ENCODE measurements at regions not wholly inside any gene's neighbourhood (a gene's known extent, or its start where the extent isn't known, plus 50 kb on each side); places are given as distances from the start of the nearest gene placed in this dataset.
"Not testable (repeated sequence)": the region's sequence is repeated elsewhere in the genome, so short reads cannot be mapped to it uniquely, and the experiment has no call there.

DNA sequence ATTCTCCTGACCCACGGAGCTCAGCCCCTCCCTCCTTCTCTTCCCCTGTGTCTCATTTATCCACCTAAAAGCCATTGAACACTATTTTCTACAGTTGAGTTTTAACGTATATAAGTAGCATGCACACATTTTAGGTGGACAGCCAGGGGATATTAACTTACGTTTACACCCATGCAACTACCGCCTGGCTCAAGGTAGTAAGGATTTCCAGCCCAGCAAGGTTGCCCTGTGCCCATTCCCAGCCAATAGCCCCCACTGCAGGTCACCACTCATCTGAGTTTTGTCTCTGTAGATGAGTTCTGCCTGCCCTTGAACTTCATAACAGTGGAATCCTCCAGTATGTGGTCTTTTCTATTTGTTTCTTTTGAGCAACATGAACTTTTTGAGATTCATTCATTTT lies 65.4 kb downstream of the SMIM38 start:
- TF ChIP-seq EZH2phosphoT487 (IDR thresholded peaks at IDR 0.05; ENCODE audit: borderline replicate concordance) (no peak), FOSL1 (IDR thresholded peaks at IDR 0.05; ENCODE audit: low read depth) (no peak), EZH2 (IDR thresholded peaks at IDR 0.05) (no peak), ZFX (IDR thresholded peaks at IDR 0.05) (no peak), EGR1 (IDR thresholded peaks at IDR 0.05; ENCODE audit: low read depth) (no peak), CBX3 (IDR thresholded peaks at IDR 0.05; ENCODE audit: low read depth) (no peak), ELF1 (IDR thresholded peaks at IDR 0.05; ENCODE audit: borderline replicate concordance, low read depth) (no peak), SP1 (IDR thresholded peaks at IDR 0.05; ENCODE audit: low read depth) (no peak), RAD21 (IDR thresholded peaks at IDR 0.05; ENCODE audit: low read depth) (no peak), SIN3A (IDR thresholded peaks at IDR 0.05; ENCODE audit: low read depth) (no peak), POLR2A (IDR thresholded peaks at IDR 0.05; ENCODE audit: borderline replicate concordance, extremely low read depth, insufficient read depth, insufficient read length) (no peak), CEBPB (IDR thresholded peaks at IDR 0.05; ENCODE audit: low read depth) (no peak), POLR2AphosphoS5 (IDR thresholded peaks at IDR 0.05; ENCODE audit: low read depth, low read length) (no peak), JUND (IDR thresholded peaks at IDR 0.05) (no peak), SRF (IDR thresholded peaks at IDR 0.05; ENCODE audit: low read depth) (no peak), TCF7L2 (IDR thresholded peaks at IDR 0.05; ENCODE audit: borderline replicate concordance, extremely low read depth, insufficient read depth, insufficient read length) (no peak), ZNF274 (IDR thresholded peaks at IDR 0.05; ENCODE audit: low read depth, low read length) (no peak)
- TF ChIP-seq, protein P1, sequence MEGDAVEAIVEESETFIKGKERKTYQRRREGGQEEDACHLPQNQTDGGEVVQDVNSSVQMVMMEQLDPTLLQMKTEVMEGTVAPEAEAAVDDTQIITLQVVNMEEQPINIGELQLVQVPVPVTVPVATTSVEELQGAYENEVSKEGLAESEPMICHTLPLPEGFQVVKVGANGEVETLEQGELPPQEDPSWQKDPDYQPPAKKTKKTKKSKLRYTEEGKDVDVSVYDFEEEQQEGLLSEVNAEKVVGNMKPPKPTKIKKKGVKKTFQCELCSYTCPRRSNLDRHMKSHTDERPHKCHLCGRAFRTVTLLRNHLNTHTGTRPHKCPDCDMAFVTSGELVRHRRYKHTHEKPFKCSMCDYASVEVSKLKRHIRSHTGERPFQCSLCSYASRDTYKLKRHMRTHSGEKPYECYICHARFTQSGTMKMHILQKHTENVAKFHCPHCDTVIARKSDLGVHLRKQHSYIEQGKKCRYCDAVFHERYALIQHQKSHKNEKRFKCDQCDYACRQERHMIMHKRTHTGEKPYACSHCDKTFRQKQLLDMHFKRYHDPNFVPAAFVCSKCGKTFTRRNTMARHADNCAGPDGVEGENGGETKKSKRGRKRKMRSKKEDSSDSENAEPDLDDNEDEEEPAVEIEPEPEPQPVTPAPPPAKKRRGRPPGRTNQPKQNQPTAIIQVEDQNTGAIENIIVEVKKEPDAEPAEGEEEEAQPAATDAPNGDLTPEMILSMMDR (IDR thresholded peaks at IDR 0.05 in 2 of 3, conservative IDR thresholded peaks at IDR 0.05 in 1 of 3; ENCODE audit: borderline replicate concordance in 1 of 3, insufficient read depth in 1 of 3, low read depth in 2 of 3, low read length in 2 of 3), result no peak
- TF ChIP-seq, protein P2, sequence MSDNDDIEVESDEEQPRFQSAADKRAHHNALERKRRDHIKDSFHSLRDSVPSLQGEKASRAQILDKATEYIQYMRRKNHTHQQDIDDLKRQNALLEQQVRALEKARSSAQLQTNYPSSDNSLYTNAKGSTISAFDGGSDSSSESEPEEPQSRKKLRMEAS (IDR thresholded peaks at IDR 0.05), result no peak
- TF ChIP-seq, protein P3, sequence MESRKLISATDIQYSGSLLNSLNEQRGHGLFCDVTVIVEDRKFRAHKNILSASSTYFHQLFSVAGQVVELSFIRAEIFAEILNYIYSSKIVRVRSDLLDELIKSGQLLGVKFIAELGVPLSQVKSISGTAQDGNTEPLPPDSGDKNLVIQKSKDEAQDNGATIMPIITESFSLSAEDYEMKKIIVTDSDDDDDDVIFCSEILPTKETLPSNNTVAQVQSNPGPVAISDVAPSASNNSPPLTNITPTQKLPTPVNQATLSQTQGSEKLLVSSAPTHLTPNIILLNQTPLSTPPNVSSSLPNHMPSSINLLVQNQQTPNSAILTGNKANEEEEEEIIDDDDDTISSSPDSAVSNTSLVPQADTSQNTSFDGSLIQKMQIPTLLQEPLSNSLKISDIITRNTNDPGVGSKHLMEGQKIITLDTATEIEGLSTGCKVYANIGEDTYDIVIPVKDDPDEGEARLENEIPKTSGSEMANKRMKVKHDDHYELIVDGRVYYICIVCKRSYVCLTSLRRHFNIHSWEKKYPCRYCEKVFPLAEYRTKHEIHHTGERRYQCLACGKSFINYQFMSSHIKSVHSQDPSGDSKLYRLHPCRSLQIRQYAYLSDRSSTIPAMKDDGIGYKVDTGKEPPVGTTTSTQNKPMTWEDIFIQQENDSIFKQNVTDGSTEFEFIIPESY (IDR thresholded peaks at IDR 0.05; ENCODE audit: extremely low read depth, insufficient replicate concordance, low read length), result no peak
- Histone ChIP-seq H3K4me3 (replicated peaks in 1 of 2; ENCODE audit: low read depth in 1 of 2, low read length in 2 of 2) (no peak overlapping the region), H3K9me3 (ENCODE audit: control insufficient read depth in 1 of 2, insufficient read depth in 1 of 2, low read depth in 1 of 2, low read length in 2 of 2) (no peaks in the 10 kb centered on the region), H3K9me2 (ENCODE audit: insufficient read depth) (no peaks in the 10 kb centered on the region), H3K27ac (ENCODE audit: low read depth, low read length) (no peak overlapping the region), H3K4me1 (ENCODE audit: control insufficient read depth in 1 of 2, insufficient read depth in 2 of 2, low read length in 2 of 2) (peaks cover 3 to 11% of the 10 kb centered on the region in 2 experiments; a peak in 2 of 4 replicates), H3K36me3 (ENCODE audit: control insufficient read depth in 1 of 2, insufficient read depth in 2 of 2, low read length in 2 of 2) (no peaks in the 10 kb centered on the region), H3K27me3 (ENCODE audit: insufficient read depth, low read length) (no peaks in the 10 kb centered on the region), H4K20me1 (ENCODE audit: insufficient read depth) (no peaks in the 10 kb centered on the region), H3K4me2 (ENCODE audit: low read length) (no peak overlapping the region), H3K79me2 (ENCODE audit: insufficient read depth, low read length) (no peaks in the 10 kb centered on the region), H2AFZ (ENCODE audit: low read depth, low read length, poor library complexity, severe bottlenecking) (no peak overlapping the region), H3K9ac (ENCODE audit: low read length) (no peak overlapping the region)
- no peak for DNase-seq (ENCODE audit: low read depth, low spot score)
- CTCF ChIA-PET, result no interaction called here
- ATAC-seq, result no peak
- POLR2A ChIA-PET, result no interaction called here
- no TSS peak for BruUV-seq (replicated peaks)
- intact Hi-C loops (cut with micrococcal nuclease), result no loop called here
- RAD21 ChIA-PET (ENCODE audit: low non-redundant PET in 1 of 2, low total read pairs in 2 of 2, uncharacterized antibody in 2 of 2, unreplicated experiment in 2 of 2), result no interaction called here

DNA sequence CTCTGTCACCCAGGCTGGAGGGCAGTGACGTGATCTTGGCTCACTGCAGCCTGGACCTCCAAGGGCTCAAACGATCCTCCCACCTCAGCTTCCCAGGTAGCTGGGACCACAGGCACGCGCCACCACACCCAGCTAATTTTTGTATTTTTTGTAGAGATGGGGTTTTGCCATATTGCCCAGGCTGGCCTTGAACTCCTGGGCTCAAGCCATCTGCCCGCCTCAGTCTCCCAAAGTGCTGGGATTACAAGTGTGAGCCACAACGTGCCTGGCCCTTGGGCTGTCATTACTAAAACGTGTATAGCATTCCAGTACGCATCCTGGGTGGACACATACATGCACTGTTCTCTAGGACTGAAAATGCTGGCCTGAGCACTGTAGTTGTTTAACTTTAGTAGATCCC lies 65.9 kb downstream of the SMIM38 start:
- H3K27ac ChIP-seq (ENCODE audit: low read depth, low read length); H4K20me1 ChIP-seq (ENCODE audit: insufficient read depth); intact Hi-C loops (cut with micrococcal nuclease); H3K9ac ChIP-seq (ENCODE audit: low read length); H3K27me3 ChIP-seq (ENCODE audit: insufficient read depth, low read length); ATAC-seq; H3K79me2 ChIP-seq (ENCODE audit: insufficient read depth, low read length); H2AFZ ChIP-seq (ENCODE audit: low read depth, low read length, poor library complexity, severe bottlenecking); BruUV-seq (replicated peaks); DNase-seq (ENCODE audit: low read depth, low spot score); H3K9me3 ChIP-seq (ENCODE audit: control insufficient read depth in 1 of 2, insufficient read depth in 1 of 2, low read depth in 1 of 2, low read length in 2 of 2); H3K4me2 ChIP-seq (ENCODE audit: low read length); H3K36me3 ChIP-seq (ENCODE audit: control insufficient read depth in 1 of 2, insufficient read depth in 2 of 2, low read length in 2 of 2); POLR2A ChIA-PET; RAD21 ChIA-PET (ENCODE audit: low non-redundant PET in 1 of 2, low total read pairs in 2 of 2, uncharacterized antibody in 2 of 2, unreplicated experiment in 2 of 2); H3K9me2 ChIP-seq (ENCODE audit: insufficient read depth); H3K4me3 ChIP-seq (replicated peaks in 1 of 2; ENCODE audit: low read depth in 1 of 2, low read length in 2 of 2); CTCF ChIA-PET: not testable (repeated sequence)
- peaks cover 0 to 11% of the 10 kb centered on the region in 2 experiments; a peak in 2 of 4 replicates for H3K4me1 ChIP-seq (ENCODE audit: control insufficient read depth in 1 of 2, insufficient read depth in 2 of 2, low read length in 2 of 2)
